ENCODE measurements at regions not wholly inside any gene's neighbourhood (a gene's known extent, or its start where the extent isn't known, plus 50 kb on each side); places are given as distances from the start of the nearest gene placed in this dataset.

DNA sequence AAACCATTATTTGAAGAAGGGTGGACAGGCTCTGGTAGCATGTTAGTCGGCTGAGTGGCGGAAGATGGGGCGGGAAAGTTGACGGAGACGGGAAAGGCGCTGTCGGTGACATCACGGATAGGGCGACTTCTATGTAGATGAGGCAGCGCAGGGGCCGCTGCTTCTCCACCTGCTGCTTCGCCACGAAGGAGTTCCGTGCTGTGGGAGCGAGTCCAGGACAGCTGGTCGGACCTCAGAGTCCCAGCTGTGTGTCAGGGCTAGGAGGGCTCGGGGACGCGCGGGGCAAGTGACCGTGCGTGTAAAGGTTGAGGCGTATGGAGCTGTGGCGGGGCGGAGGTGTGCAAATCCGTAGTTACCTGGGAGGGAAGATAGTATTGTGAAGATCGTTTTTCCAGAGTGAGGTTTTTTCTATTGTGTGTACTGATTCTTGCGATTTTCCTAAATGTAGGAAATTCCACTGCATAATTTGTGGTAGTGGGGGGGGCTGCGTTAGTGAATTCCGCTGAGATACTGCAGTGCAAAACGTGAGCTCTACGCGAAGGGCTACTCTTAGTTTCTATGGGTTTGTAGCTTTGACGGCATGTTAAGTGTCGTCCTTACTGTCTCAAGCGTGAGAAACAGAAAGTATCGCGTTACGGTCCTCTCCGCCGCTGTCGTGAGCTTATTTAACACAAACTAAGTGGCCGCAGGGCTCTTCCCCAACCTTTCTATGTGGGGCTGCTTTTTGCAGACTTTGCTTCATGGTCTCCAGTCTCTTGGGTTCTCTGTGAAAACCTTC is 111.2 kb upstream of the NBPF11 start (continued):
- TF ChIP-seq, protein P1, sequence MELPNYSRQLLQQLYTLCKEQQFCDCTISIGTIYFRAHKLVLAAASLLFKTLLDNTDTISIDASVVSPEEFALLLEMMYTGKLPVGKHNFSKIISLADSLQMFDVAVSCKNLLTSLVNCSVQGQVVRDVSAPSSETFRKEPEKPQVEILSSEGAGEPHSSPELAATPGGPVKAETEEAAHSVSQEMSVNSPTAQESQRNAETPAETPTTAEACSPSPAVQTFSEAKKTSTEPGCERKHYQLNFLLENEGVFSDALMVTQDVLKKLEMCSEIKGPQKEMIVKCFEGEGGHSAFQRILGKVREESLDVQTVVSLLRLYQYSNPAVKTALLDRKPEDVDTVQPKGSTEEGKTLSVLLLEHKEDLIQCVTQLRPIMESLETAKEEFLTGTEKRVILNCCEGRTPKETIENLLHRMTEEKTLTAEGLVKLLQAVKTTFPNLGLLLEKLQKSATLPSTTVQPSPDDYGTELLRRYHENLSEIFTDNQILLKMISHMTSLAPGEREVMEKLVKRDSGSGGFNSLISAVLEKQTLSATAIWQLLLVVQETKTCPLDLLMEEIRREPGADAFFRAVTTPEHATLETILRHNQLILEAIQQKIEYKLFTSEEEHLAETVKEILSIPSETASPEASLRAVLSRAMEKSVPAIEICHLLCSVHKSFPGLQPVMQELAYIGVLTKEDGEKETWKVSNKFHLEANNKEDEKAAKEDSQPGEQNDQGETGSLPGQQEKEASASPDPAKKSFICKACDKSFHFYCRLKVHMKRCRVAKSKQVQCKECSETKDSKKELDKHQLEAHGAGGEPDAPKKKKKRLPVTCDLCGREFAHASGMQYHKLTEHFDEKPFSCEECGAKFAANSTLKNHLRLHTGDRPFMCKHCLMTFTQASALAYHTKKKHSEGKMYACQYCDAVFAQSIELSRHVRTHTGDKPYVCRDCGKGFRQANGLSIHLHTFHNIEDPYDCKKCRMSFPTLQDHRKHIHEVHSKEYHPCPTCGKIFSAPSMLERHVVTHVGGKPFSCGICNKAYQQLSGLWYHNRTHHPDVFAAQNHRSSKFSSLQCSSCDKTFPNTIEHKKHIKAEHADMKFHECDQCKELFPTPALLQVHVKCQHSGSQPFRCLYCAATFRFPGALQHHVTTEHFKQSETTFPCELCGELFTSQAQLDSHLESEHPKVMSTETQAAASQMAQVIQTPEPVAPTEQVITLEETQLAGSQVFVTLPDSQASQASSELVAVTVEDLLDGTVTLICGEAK (IDR thresholded peaks at IDR 0.05): no peak
- TF ChIP-seq, protein P1 (CRISPR knock-in tag; IDR thresholded peaks at IDR 0.05): 0 out of 2 replicates have a peak, but pooled peaks have one; percentile 37
- TF ChIP-seq POLR2A (IDR thresholded peaks at IDR 0.05; ENCODE audit: insufficient read depth in 1 of 2, low read depth in 2 of 2, low read length in 2 of 2): peak; percentile 90 to 100
- TF ChIP-seq POLR2AphosphoS2 (IDR thresholded peaks at IDR 0.05; ENCODE audit: low read depth, low read length): no peak
- TF ChIP-seq, protein P2, sequence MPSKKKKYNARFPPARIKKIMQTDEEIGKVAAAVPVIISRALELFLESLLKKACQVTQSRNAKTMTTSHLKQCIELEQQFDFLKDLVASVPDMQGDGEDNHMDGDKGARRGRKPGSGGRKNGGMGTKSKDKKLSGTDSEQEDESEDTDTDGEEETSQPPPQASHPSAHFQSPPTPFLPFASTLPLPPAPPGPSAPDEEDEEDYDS (CRISPR knock-in tag; IDR thresholded peaks at IDR 0.05): peak; percentile 74
- TF ChIP-seq NFIB (CRISPR knock-in tag; IDR thresholded peaks at IDR 0.05; ENCODE audit: borderline replicate concordance): no peak
- peak; percentile 43; the same call in 1 of the 2 replicates for TF ChIP-seq ARNT2 (CRISPR knock-in tag; IDR thresholded peaks at IDR 0.05; ENCODE audit: low read depth)
- 0 out of 2 replicates have a peak, but pooled peaks have one; percentile 19 for TF ChIP-seq DR1 (CRISPR knock-in tag; IDR thresholded peaks at IDR 0.05)
- TF ChIP-seq, protein P3, sequence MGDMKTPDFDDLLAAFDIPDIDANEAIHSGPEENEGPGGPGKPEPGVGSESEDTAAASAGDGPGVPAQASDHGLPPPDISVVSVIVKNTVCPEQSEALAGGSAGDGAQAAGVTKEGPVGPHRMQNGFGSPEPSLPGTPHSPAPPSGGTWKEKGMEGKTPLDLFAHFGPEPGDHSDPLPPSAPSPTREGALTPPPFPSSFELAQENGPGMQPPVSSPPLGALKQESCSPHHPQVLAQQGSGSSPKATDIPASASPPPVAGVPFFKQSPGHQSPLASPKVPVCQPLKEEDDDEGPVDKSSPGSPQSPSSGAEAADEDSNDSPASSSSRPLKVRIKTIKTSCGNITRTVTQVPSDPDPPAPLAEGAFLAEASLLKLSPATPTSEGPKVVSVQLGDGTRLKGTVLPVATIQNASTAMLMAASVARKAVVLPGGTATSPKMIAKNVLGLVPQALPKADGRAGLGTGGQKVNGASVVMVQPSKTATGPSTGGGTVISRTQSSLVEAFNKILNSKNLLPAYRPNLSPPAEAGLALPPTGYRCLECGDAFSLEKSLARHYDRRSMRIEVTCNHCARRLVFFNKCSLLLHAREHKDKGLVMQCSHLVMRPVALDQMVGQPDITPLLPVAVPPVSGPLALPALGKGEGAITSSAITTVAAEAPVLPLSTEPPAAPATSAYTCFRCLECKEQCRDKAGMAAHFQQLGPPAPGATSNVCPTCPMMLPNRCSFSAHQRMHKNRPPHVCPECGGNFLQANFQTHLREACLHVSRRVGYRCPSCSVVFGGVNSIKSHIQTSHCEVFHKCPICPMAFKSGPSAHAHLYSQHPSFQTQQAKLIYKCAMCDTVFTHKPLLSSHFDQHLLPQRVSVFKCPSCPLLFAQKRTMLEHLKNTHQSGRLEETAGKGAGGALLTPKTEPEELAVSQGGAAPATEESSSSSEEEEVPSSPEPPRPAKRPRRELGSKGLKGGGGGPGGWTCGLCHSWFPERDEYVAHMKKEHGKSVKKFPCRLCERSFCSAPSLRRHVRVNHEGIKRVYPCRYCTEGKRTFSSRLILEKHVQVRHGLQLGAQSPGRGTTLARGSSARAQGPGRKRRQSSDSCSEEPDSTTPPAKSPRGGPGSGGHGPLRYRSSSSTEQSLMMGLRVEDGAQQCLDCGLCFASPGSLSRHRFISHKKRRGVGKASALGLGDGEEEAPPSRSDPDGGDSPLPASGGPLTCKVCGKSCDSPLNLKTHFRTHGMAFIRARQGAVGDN (CRISPR knock-in tag; IDR thresholded peaks at IDR 0.05): peak; percentile 65
- no peak for TF ChIP-seq ZNF850 (CRISPR knock-in tag; conservative IDR thresholded peaks at IDR 0.05)
- TF ChIP-seq, protein P4, sequence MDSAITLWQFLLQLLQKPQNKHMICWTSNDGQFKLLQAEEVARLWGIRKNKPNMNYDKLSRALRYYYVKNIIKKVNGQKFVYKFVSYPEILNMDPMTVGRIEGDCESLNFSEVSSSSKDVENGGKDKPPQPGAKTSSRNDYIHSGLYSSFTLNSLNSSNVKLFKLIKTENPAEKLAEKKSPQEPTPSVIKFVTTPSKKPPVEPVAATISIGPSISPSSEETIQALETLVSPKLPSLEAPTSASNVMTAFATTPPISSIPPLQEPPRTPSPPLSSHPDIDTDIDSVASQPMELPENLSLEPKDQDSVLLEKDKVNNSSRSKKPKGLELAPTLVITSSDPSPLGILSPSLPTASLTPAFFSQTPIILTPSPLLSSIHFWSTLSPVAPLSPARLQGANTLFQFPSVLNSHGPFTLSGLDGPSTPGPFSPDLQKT (CRISPR knock-in tag; IDR thresholded peaks at IDR 0.05; ENCODE audit: borderline replicate concordance): no peak
- TF ChIP-seq, protein P5, sequence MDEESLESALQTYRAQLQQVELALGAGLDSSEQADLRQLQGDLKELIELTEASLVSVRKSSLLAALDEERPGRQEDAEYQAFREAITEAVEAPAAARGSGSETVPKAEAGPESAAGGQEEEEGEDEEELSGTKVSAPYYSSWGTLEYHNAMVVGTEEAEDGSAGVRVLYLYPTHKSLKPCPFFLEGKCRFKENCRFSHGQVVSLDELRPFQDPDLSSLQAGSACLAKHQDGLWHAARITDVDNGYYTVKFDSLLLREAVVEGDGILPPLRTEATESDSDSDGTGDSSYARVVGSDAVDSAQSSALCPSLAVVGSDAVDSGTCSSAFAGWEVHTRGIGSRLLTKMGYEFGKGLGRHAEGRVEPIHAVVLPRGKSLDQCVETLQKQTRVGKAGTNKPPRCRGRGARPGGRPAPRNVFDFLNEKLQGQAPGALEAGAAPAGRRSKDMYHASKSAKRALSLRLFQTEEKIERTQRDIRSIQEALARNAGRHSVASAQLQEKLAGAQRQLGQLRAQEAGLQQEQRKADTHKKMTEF (CRISPR knock-in tag; IDR thresholded peaks at IDR 0.05): peak; percentile 34; the same call in 1 of the 2 replicates
